Upper lobe of left lung (tissue), 4 donors: ENCODE measurements at regions not wholly inside any gene's neighbourhood (a gene's known extent, or its start where the extent isn't known, plus 50 kb on each side); places are given as distances from the start of the nearest gene placed in this dataset.

Experiments
- CTCF ChIP-seq, 6 experiments: fragments of 450-650 bp in 4 of 6; fragments of 200-600 bp in 2 of 6; sonication (generic) in 2 of 6; IDR thresholded peaks; one replicate each; pipeline ENCODE4 v1.5.1; 2016 to 2019; ENCODE audit warnings: antibody characterized with exemption in 6 of 6
- EP300 ChIP-seq, 4 donors: sonication (generic); formaldehyde crosslinking; IDR thresholded peaks; one replicate each; pipeline ENCODE4 v1.5.1; 2017; ENCODE audit warnings: antibody characterized with exemption in 4 of 4, control low read depth in 2 of 4
- POLR2A ChIP-seq, 4 donors: fragments of 450-650 bp; IDR thresholded peaks; one replicate each; pipeline ENCODE4 v1.5.1; 2016 to 2017; ENCODE audit warnings: antibody characterized with exemption in 4 of 4, mild to moderate bottlenecking in 2 of 4
- POLR2AphosphoS5 ChIP-seq, 2 donors: sonication (generic); formaldehyde crosslinking; IDR thresholded peaks; one replicate each; pipeline ENCODE4 v1.5.1; 2017; ENCODE audit warnings: antibody characterized with exemption in 2 of 2

- TF ChIP-seq CTCF (IDR thresholded peaks at IDR 0.05) (no peak), POLR2A (IDR thresholded peaks at IDR 0.05) (no peak), POLR2AphosphoS5 (IDR thresholded peaks at IDR 0.05) (no peak), EP300 (IDR thresholded peaks at IDR 0.05) (no peak)
These were observed 49.8 kb upstream of the ADTRP start for GRCh38 chr6:11828262-11828870.
